Dermis blood vessel endothelial cell (primary cell): ENCODE measurements at regions not wholly inside any gene's neighbourhood (a gene's known extent, or its start where the extent isn't known, plus 50 kb on each side); places are given as distances from the start of the nearest gene placed in this dataset.
A peak's percentile ranks its signal among the peaks of the same experiment; 100 is the strongest.
"Not testable (repeated sequence)": the region's sequence is repeated elsewhere in the genome, so short reads cannot be mapped to it uniquely, and the experiment has no call there.

Experiments used
- DNase-seq: peaks from one replicate; pipeline ENCODE4 v3.0.0; 2010

GRCh38 chr4:9110700-9111099, 59.5 kb upstream of the FAM90A26 start:
- not testable (repeated sequence) for DNase-seq

DNA sequence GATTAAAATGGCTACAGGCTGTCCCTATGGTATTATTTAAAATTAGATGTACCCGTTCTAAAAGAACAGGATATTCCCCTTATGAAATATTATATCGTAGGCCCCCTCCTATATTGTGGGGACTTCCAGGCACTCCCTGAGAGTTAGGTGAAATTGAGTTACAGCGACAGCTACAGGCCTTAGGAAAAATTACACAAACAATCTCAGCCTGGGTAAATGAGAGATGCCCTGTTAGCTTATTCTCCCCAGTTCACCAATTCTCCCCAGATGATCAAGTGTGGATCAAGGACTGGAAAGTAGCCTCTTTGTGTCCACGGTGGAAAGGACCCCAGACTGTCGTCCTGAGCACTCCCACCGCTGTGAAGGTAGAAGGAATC, 67.1 kb upstream of the FAM90A26 start:
- DNase-seq: not testable (repeated sequence)

- not testable (repeated sequence) for DNase-seq
These were observed 67.6 kb upstream of the FAM90A26 start for GRCh38 chr4:9102471-9103147.

DNA sequence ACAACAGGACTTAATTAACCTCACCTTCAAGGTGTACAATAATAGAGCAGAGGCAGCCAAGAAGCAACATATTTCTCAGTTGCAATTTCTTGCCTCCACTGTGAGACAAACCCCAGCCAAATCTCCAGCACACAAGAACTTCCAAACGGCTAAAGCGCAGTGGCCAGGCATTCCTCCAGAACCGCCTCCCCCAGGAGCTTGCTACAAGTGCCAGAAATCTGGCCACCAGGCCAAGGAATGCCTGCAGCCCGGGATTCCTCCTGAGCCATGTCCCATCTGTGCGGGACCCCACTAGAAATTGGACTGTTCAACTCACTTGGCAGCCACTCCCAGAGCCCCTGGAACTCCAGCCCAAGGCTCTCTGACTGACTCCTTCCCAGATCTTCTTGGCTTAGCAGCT, 73.9 kb upstream of the FAM90A26 start:
- not testable (repeated sequence) for DNase-seq

DNA sequence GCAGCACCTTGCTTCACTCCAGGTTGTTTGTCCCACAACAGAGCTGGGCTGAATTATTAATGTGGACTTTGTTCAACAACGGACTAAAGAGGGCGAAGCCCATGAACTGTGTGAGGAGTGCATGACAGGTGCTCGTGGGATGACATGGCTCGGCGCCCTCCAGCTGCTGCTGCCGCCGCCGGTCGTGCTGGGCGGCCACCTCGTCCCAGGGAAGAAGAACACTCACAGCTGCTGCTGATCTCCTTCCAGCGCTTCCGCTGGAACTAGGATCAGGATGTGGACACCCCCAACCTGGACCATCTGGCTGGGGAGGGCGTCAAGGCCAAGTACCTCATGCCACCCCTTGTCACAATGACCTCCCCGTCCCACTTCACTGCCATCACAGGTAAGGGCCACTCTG, 91.4 kb upstream of the FAM90A26 start:
- not testable (repeated sequence) for DNase-seq

DNA sequence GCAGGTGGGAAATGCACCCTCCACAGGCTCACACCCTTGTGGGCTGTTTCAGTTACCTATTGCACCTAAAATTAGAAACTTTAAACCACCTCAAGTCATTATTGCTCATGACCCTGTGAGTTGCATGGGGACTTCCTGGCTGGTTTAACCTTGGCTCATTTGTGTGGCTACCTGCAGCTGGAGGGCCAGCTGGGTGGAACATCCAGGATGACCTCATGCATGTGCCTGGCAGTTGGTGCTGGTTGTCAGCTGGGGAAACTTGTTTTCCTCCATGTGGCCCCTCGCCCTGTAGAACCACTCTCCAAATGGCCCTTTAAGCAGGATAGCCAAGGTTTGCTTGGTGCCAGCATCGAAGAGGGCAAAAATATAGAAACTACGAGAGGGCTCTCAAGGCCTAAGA, 93.2 kb upstream of the FAM90A26 start:
- DNase-seq: not testable (repeated sequence)

- not testable (repeated sequence) for DNase-seq
These were observed 93.7 kb upstream of the FAM90A26 start for GRCh38 chr4:9076486-9076885.

DNA sequence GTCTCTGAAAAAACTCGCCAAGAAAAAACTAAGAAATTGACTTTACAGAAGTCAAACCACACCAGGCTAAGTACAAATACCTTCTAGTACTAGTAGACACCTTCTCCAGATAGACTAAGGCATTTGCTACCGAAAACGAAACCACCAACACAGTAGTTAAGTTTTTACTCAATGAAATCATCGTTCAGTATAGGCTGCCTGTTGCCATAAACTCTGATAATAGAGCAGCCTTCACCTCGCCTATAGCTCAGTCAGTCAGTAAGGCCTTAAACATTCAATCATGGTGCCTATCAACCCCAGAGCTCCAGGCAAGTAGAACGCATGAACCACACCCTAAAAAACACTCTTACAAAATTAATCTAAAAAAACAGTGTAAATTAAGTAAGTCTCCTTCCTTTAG, 96.8 kb upstream of the FAM90A26 start:
- DNase-seq: not testable (repeated sequence)

GRCh38 chr4:9072521-9073220, 97.5 kb upstream of the FAM90A26 start:
- not testable (repeated sequence) for DNase-seq

DNA sequence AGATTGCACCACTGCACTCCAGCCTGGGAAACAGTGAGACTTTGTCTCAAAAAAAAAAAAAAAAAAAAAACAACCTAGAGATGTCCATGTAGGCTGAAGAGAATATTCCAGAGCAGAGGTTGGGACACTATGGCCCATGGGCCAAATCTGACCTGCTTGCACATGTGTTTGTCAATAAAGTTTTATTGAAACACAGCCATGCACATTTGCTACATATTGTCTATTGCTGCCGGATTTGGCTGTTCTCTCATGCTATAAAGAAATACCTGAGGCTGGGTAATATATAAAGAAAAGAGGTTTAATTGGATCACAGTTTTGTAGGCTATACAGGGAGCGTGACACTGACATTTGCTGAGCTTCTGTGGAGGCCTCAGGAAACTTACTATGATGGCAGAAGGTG, 102.3 kb upstream of the FAM90A26 start:
- not testable (repeated sequence) for DNase-seq

DNA sequence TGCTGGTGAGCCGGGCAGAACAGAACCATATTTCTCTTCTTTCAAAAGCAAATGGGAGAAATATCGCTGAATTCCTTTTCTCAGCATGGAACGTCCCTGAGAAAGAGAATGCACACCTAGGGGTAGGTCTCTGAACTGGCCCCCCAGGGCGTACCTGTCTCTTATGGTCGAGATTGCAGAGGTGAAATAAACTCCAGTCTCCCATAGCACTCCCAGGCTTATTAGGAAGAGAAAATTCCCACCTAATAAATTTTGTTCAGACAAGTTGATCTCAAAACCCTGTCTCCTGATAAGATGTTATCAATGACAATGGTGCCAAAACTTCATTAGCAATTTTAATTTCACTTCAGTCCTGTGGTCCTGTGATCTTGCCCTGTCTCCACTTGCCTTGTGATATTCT, 106.6 kb upstream of the FAM90A26 start:
- not testable (repeated sequence) for DNase-seq

DNA sequence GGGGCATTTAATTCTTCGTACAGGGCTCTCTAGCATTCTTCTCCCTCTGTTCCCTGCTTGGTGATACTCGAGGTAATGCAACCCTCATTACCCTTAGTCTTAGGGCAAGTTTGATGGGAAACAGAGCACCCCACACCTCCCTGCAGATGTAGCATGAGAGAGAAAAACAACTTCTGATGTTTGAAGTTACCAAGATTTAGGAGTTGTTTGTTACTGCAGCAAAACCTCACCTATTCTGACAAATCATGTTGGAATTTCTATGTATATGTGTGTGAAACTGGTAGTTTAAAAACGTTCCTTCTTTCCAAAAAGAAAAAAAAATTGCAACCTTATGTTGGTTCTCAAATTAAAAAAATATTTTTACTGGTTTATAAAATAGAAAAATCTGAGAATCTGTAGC, 145.3 kb upstream of the FAM90A26 start:
- not testable (repeated sequence) for DNase-seq

GRCh38 chr4:9009792-9010191, 138.2 kb upstream of the HMX1 start:
- DNase-seq: not testable (repeated sequence)

DNA sequence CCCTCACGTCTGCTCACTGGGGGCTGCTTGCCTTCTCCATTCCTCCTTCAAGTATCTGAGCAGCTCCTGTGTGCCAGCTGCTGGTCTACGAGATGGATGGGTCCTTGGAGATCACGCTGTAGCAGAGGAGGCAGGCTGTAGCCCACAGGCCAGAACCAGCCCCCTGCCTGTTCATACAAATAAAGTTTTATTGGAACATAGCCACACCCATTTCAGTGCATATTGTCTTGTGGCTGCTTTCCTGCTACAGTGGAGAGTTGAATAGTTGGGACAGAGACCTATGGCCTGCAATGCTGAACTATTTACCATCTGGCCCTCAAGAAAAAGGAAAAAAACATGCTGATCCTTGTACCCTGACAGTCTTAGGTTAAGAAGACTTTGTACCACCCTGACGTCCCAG, 136.8 kb upstream of the HMX1 start:
- not testable (repeated sequence) for DNase-seq

GRCh38 chr4:9001153-9001552, 129.5 kb upstream of the HMX1 start:
- peak; percentile 1 for DNase-seq

DNA sequence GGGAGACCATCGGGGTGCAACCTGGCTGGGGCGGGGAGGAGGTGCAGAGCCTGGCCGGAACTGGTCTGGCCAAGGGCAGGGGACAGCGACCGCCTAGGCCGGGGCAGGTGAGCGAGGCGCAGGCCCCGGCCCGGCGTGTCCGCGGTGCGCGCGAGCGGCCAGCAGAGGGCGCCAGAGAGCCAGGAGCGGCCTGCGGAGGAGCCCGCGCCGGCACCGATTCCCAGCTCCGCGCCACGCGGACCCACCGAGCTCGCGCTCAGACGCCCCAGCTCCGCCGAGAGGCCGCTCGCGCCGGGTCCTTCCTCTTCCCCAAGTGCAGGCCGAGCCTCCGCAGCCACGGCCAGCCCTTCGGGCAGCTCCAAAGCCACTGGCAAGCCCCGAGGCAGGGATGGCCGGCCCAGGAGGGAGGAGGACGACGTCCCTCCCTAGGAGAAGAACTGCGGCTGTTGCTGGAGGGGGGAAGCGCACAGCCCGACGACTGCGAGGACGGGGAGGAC, 128.9 kb upstream of the HMX1 start:
- DNase-seq: peak; percentile 54

- DNase-seq: not testable (repeated sequence)
These were observed 121.3 kb upstream of the HMX1 start for GRCh38 chr4:8992981-8993380.

DNA sequence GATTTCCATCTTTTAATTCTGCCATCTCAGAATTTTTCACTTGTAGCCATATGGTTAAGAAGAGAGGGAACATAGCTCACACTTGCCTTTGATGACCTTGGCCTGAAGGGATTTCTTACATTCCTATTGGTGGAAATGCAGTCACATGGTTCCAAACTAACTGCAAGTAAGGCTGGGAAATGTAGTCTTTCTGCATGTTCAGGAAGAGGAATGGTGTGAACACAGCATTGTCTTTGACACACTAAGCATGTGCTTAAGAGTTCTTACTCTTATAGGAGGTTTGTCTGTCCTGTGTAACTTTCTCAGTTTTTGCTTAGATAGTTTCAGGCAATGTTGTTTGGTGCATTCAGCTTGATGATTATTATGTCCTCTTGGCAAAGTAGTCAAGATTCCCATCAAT, 119.8 kb upstream of the HMX1 start:
- DNase-seq: not testable (repeated sequence)

DNA sequence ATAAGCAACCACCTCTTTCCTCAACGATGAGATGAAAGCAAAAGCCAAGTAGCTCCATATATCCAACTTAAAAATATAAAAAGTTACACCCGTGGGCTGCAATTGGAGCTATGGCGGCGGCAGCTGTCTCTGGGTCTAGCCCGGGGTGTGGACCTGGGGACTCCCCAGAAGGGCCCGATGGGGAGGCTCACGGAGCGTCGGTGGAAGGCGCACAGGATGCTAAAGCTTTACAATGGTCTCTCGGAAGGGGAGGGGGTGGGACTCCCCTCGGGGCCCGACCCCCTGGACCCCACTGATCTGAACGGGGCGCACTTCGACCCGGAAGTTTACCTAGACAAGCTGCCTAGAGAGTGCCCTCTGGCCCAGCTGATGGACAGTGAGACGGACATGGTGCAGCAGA, 118.7 kb upstream of the HMX1 start:
- not testable (repeated sequence) for DNase-seq

DNA sequence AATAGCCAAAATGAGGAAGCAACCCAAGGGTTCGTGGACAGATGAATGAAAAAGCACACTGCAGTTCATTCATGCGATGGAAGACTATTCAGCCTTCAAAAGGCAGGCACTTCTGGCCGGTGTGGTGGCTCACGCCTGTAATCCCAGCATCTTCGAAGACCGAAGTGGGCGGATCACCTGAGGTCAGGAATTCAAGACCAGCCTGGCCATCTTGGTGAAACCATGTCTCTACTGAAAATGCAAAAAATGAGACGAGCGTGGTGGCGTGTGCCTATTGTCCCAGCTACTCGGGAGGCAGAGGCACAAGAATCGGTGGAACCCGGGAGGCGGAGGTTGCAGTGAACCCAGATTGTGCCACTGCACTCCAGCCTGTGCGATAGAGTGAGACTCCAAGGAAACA, 114.1 kb upstream of the HMX1 start:
- DNase-seq: not testable (repeated sequence)

- DNase-seq: not testable (repeated sequence)
These were observed 113.0 kb upstream of the HMX1 start for GRCh38 chr4:8984641-8985040.

DNA sequence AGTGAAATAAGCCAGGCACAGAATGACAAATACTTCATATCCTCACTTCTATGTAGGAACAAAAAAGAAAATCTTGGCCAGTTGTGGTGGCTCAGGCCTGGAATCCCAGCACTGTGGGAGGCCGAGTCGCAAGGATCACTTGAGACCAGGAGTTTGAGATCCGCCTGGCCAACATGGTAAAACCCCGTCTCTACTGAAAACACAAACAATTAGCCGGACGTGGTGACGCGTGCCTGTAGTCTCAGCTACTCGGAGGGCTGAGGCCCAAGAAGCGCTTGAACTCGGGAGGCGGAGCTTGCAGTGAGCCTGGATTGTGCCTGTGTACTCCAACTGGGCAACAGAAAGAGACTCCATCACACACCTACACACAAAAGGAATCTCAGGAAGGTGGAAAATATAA, 112.3 kb upstream of the HMX1 start:
- DNase-seq: not testable (repeated sequence)

GRCh38 chr4:8976466-8977128, 105.0 kb upstream of the HMX1 start:
- not testable (repeated sequence) for DNase-seq

DNA sequence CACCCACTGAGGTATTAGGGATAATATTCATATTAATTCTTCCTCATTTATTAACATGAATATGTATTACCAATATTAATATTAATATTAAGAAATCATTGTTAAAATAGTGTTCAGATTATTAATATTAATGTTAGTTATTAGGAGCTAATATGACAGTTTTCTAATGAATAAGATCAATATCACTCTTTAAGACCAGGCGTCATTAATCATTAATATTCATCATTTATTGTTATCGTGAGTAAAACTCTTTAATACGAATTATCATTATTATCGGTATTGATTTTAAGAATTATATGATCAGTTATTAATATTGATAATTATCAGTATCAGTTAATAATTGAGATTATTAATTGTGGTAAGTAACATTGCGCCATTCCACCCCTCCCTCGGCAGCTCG, 101.0 kb upstream of the HMX1 start:
- not testable (repeated sequence) for DNase-seq
